PFSK-1 (cell line): ENCODE measurements at regions not wholly inside any gene's neighbourhood (a gene's known extent, or its start where the extent isn't known, plus 50 kb on each side); places are given as distances from the start of the nearest gene placed in this dataset.

ENCODE experiments used
- FOXP2 ChIP-seq: optimal IDR thresholded peaks from 2 replicates; pipeline ENCODE3; 2011; ENCODE audit warnings: borderline replicate concordance, control low read depth, inconsistent platforms; ENCODE audit not compliant: insufficient read depth; ENCODE audit errors: extremely low read length, extremely low read depth
- POLR2AphosphoS5 ChIP-seq: IDR thresholded peaks from 2 replicates; pipeline ENCODE4 v1.6.1; 2012; ENCODE audit warnings: low read depth, mild to moderate bottlenecking, control low read depth, low read length, moderate library complexity
- REST ChIP-seq, 2 experiments: IDR thresholded peaks; 2 replicates each; pipeline versions ENCODE4 v1.6.1 to v1.8.0; 2011 to 2012; ENCODE audit warnings: low read depth in 2 of 2, low read length in 2 of 2, control low read depth in 1 of 2, inconsistent platforms in 1 of 2, mild to moderate bottlenecking in 1 of 2, moderate library complexity in 1 of 2; ENCODE audit not compliant: insufficient read depth in 1 of 2
- SIN3A ChIP-seq: IDR thresholded peaks from 2 replicates; pipeline ENCODE4 v1.6.1; 2012; ENCODE audit warnings: mild to moderate bottlenecking, low read length, moderate library complexity, borderline replicate concordance; ENCODE audit not compliant: insufficient read depth
- TAF1 ChIP-seq: IDR thresholded peaks from 2 replicates; pipeline ENCODE4 v1.6.1; 2012; ENCODE audit warnings: low read length, control low read depth, borderline replicate concordance; ENCODE audit not compliant: insufficient read depth

DNA sequence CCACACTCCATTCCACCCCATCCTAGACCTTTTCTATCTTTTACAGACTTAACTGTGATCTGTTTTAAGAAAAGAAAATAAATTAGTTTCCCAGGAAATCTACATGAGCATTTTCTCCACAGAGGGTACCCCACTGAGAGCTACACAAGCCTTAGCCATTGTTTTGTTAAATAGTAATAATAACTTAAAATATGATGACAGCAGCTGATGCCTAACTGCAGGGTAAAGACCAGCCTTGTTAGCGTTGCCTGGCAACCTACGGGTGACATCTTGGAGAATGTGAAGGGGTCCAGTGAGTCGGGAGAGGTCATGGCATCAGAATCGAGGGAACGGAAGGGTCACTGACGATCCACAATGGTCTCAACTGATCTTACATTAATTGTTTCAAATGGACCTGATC is 233.2 kb upstream of the PBX1 start:
- TF ChIP-seq POLR2AphosphoS5 (no peak), SIN3A (no peak), FOXP2 (no peak), TAF1 (no peak), REST (IDR thresholded peaks at IDR 0.05; ENCODE audit: insufficient read depth in 1 of 2, low read depth in 2 of 2, low read length in 2 of 2) (no peak)

- TF ChIP-seq FOXP2 (no peak), POLR2AphosphoS5 (no peak), SIN3A (no peak), TAF1 (no peak), REST (IDR thresholded peaks at IDR 0.05; ENCODE audit: insufficient read depth in 1 of 2, low read depth in 2 of 2, low read length in 2 of 2) (no peak)
These were observed 225.6 kb upstream of the PBX1 start for GRCh38 chr1:164333387-164333786.

DNA sequence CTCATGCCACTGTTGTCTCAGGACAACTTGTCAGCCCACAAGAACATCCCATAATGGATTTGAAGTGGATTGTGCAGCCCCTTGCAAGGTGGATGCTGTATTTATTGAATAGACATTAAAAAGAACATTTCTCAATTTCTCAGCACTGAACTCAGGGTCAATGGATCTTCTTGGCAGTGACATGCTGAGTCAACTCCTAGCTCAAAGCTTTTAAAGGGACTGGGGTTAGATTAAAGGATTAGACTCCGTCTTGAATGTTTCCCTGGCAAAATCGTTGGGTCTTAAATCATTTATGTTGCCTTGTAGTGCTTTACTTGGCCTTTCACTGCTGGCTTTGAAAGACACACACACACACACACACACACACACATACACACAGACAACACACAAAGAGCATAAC is 221.6 kb upstream of the PBX1 start:
- TF ChIP-seq FOXP2 (no peak), TAF1 (no peak), REST (IDR thresholded peaks at IDR 0.05; ENCODE audit: insufficient read depth in 1 of 2, low read depth in 2 of 2, low read length in 2 of 2) (no peak), SIN3A (no peak)

GRCh38 chr1:164337885-164338284 is 221.1 kb upstream of the PBX1 start:
- no peak for TF ChIP-seq TAF1
- TF ChIP-seq POLR2AphosphoS5 = no peak
- no peak for TF ChIP-seq REST (IDR thresholded peaks at IDR 0.05; ENCODE audit: insufficient read depth in 1 of 2, low read depth in 2 of 2, low read length in 2 of 2)
- TF ChIP-seq FOXP2 = no peak
- TF ChIP-seq SIN3A = no peak

DNA sequence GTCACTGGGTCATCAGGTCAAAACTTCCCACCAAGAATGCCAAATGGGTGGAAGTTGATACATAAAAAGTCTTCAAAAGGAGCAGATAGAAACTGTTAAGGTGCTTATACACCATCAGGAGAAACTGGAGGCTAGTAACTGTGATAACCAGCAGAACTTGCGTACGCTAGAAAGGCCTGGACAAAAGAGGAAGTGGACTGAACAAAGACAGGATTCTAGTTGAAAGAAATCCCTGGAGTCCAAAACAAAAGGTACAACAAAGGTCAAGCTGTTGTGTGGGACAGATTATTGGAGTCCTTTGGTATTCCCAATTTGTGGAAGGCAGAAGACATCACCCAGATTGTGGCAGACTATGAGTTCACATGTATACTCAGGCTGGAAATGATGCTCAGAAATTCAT is 215.8 kb upstream of the PBX1 start:
- TF ChIP-seq POLR2AphosphoS5 (no peak), SIN3A (no peak), REST (IDR thresholded peaks at IDR 0.05; ENCODE audit: insufficient read depth in 1 of 2, low read depth in 2 of 2, low read length in 2 of 2) (no peak), FOXP2 (no peak), TAF1 (no peak)
